Sigmoid colon (tissue), 6 donors: ENCODE measurements at regions not wholly inside any gene's neighbourhood (a gene's known extent, or its start where the extent isn't known, plus 50 kb on each side); places are given as distances from the start of the nearest gene placed in this dataset.

Source experiments
- DNase-seq: peaks from one replicate; pipeline ENCODE4 v3.0.0-alpha.2; 2019
- H3K27ac ChIP-seq, 4 donors: fragments of 200-600 bp; sonication (generic); one replicate each; pipeline ENCODE4 v1.5.1; 2016 to 2019; ENCODE audit warnings: mild to moderate bottlenecking in 1 of 4
- H3K27me3 ChIP-seq, 3 donors: fragments of 200-600 bp; sonication (generic); one replicate each; pipeline ENCODE4 v1.5.1; 2019; ENCODE audit warnings: mild to moderate bottlenecking in 1 of 3
- H3K36me3 ChIP-seq, 4 donors: fragments of 200-600 bp; sonication (generic); one replicate each; pipeline ENCODE4 v1.5.1; 2016 to 2019
- H3K4me1 ChIP-seq, 4 donors: fragments of 200-600 bp; sonication (generic); one replicate each; pipeline ENCODE4 v1.5.1; 2017 to 2019
- H3K4me3 ChIP-seq, 4 donors: fragments of 200-600 bp; sonication (generic); one replicate each; pipeline ENCODE4 v1.5.1; 2017 to 2019; ENCODE audit warnings: mild to moderate bottlenecking in 2 of 4, moderate library complexity in 1 of 4
- H3K9me3 ChIP-seq, 4 donors: fragments of 200-600 bp in 3 of 4; sonication (generic) in 3 of 4; one replicate each; pipeline versions ENCODE4 v1.5.1 to v1.6.1; 2013 to 2019
- CTCF ChIP-seq, 4 experiments: fragments of 450-650 bp in 3 of 4; fragments of 200-600 bp in 1 of 4; IDR thresholded peaks; one replicate each; pipeline ENCODE4 v1.5.1; 2016 to 2019; ENCODE audit warnings: antibody characterized with exemption in 4 of 4, mild to moderate bottlenecking in 3 of 4, moderate library complexity in 2 of 4
- EP300 ChIP-seq, 4 donors: sonication (generic); formaldehyde crosslinking; IDR thresholded peaks; one replicate each; pipeline ENCODE4 v1.6.1; 2017; ENCODE audit warnings: antibody characterized with exemption in 4 of 4
- POLR2A ChIP-seq, 2 donors: fragments of 450-650 bp; IDR thresholded peaks; one replicate each; pipeline ENCODE4 v1.6.1; 2016; ENCODE audit warnings: antibody characterized with exemption in 2 of 2, mild to moderate bottlenecking in 2 of 2, moderate library complexity in 2 of 2
- POLR2AphosphoS5 ChIP-seq, 4 donors: sonication (generic); formaldehyde crosslinking; IDR thresholded peaks; one replicate each; pipeline ENCODE4 v1.6.1; 2017; ENCODE audit warnings: antibody characterized with exemption in 4 of 4
- WGBS, 2 donors: extraction: QIAGEN DNeasy Blood & Tissue Kit; methylation state at CpG; one replicate each; pipeline ENCODE4 v1.1.7; 2013; 5-methylcytosine and 5-hydroxymethylcytosine counted together
- intact Hi-C: fragments of 100-400 bp; cut with DNase I; formaldehyde crosslinking; loops from one replicate; pipeline ENCODE4 v1.15.1; 2023
- donor health status: healthy with polysubstance abuse.
- donor health status: healthy.

GRCh38 chr4:129822701-129823100 is 726.7 kb downstream of the C4orf33 start:
- intact Hi-C loops = no loop called here
- Histone ChIP-seq H3K4me1 (no peaks in the 10 kb centered on the region), H3K4me3 (no peak overlapping the region), H3K36me3 (no peaks in the 10 kb centered on the region), H3K27me3 (no peaks in the 10 kb centered on the region), H3K27ac (no peak overlapping the region), H3K9me3 (no peaks in the 10 kb centered on the region)
- no peak for DNase-seq
- TF ChIP-seq CTCF (IDR thresholded peaks at IDR 0.05) (no peak), EP300 (IDR thresholded peaks at IDR 0.05) (no peak), POLR2A (IDR thresholded peaks at IDR 0.05) (no peak), POLR2AphosphoS5 (IDR thresholded peaks at IDR 0.05) (no peak)
- 61 to 84% methylated on average over 2 of the region's 2 CpGs for WGBS, 2 donors

DNA sequence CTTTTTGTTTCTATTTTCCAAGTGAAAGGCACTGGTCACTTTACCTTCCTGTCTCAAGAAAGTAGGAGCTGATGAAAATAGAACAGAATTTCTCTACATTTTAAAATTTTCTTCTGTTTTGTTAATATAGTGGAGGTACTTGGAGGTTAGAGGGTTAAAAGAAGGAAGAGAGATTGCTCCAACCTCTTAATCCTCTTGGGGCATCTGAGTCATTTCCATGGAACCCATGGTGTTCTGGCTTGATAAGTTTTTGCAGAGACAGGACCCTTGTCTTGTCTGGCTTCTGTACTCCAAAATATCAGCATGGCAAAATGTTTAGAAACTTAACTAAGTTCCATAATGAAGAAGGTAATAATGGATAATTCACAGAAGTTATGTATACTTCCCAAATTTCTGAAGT is 727.2 kb downstream of the C4orf33 start:
- H3K36me3 ChIP-seq = no peaks in the 10 kb centered on the region
- DNase-seq = no peak
- H3K27ac ChIP-seq = no peak overlapping the region
- intact Hi-C loops = no loop called here
- no peaks in the 10 kb centered on the region for H3K27me3 ChIP-seq
- no peaks in the 10 kb centered on the region for H3K4me1 ChIP-seq
- no peaks in the 10 kb centered on the region for H3K9me3 ChIP-seq
- TF ChIP-seq CTCF (IDR thresholded peaks at IDR 0.05) = no peak
- TF ChIP-seq POLR2A (IDR thresholded peaks at IDR 0.05) = no peak
- no peak for TF ChIP-seq POLR2AphosphoS5 (IDR thresholded peaks at IDR 0.05)
- no peak for TF ChIP-seq EP300 (IDR thresholded peaks at IDR 0.05)
- no peak overlapping the region for H3K4me3 ChIP-seq

GRCh38 chr4:129829373-129829772 is 733.4 kb downstream of the C4orf33 start:
- TF ChIP-seq CTCF (IDR thresholded peaks at IDR 0.05) = no peak
- TF ChIP-seq POLR2AphosphoS5 (IDR thresholded peaks at IDR 0.05) = no peak
- TF ChIP-seq POLR2A (IDR thresholded peaks at IDR 0.05) = no peak
- H3K27me3 ChIP-seq = no peaks in the 10 kb centered on the region
- no peak for DNase-seq
- H3K27ac ChIP-seq = no peak overlapping the region
- intact Hi-C loops = no loop called here
- WGBS, 2 donors = 83 to 85% methylated on average over 2 of the region's 2 CpGs
- H3K9me3 ChIP-seq = no peaks in the 10 kb centered on the region
- H3K36me3 ChIP-seq = no peaks in the 10 kb centered on the region
- H3K4me3 ChIP-seq = no peak overlapping the region
- H3K4me1 ChIP-seq = no peaks in the 10 kb centered on the region

DNA sequence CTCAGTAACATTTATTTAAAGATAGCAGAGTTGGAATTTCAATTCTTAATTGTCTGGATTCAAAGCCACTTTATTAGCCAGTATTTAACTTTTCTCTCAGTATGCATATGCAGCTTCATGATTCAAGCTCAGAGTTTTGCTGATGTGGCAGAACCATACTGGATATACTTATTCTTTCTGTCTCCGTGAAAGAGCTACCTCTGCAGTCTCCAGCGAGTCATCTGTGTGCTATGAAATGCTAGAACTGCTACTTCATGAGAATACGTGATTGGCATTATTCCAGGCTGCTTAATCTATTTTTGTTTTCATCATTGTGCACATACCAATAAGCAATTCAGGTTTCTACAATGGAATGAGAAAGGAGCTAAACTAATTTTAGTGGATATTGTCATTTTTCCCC is 743.7 kb downstream of the C4orf33 start:
- intact Hi-C loops = no loop called here
- 71 to 85% methylated on average over 3 of the region's 3 CpGs for WGBS, 2 donors

More for the DNA sequence above, 743.7 kb downstream of the C4orf33 start:
- H3K4me1 ChIP-seq = peaks cover 0 to 3% (median 0%) of the 10 kb centered on the region in 4 donors
- H3K27me3 ChIP-seq = no peaks in the 10 kb centered on the region
- TF ChIP-seq EP300 (IDR thresholded peaks at IDR 0.05) (no peak), POLR2A (IDR thresholded peaks at IDR 0.05) (no peak), POLR2AphosphoS5 (IDR thresholded peaks at IDR 0.05) (no peak), CTCF (IDR thresholded peaks at IDR 0.05) (no peak)
- H3K4me3 ChIP-seq = no peak overlapping the region
- H3K27ac ChIP-seq = no peak overlapping the region
- DNase-seq = no peak
- H3K9me3 ChIP-seq = no peaks in the 10 kb centered on the region
- H3K36me3 ChIP-seq = no peaks in the 10 kb centered on the region
